ENCODE measurements at regions not wholly inside any gene's neighbourhood (a gene's known extent, or its start where the extent isn't known, plus 50 kb on each side); places are given as distances from the start of the nearest gene placed in this dataset.

DNA sequence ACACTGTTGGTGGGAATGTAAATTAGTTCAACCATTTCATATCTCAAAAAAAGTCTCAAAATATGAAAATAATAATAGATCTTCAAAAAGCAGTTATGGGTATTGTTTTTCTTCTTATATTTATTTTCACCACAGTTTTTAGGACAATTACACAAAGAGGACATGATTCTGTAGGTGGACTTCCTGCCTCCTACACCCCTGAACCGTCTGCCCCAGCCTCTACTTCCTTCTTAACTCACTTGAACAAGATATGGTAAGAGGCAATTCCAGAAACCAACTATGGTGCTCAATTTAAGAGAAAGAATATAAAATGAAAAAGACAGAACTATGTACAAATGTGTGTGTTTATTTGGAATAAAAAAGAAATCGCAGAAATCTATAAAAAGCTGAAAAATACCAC is 74.1 kb upstream of the MON1B start:
- no peak for DNase-seq
- peaks cover 5% of the 10 kb centered on the region for H3K4me1 Mint-ChIP-seq
- H3K4me3 Mint-ChIP-seq, result no peak overlapping the region
- H3K27me3 Mint-ChIP-seq (ENCODE audit: low read depth, poor library complexity), result no peaks in the 10 kb centered on the region
- H3K9me3 Mint-ChIP-seq, result no peaks in the 10 kb centered on the region
- H3K36me3 Mint-ChIP-seq (ENCODE audit: low read depth), result no peaks in the 10 kb centered on the region
- H3K27ac Mint-ChIP-seq, result no peak overlapping the region
- TF ChIP-seq, protein P1, sequence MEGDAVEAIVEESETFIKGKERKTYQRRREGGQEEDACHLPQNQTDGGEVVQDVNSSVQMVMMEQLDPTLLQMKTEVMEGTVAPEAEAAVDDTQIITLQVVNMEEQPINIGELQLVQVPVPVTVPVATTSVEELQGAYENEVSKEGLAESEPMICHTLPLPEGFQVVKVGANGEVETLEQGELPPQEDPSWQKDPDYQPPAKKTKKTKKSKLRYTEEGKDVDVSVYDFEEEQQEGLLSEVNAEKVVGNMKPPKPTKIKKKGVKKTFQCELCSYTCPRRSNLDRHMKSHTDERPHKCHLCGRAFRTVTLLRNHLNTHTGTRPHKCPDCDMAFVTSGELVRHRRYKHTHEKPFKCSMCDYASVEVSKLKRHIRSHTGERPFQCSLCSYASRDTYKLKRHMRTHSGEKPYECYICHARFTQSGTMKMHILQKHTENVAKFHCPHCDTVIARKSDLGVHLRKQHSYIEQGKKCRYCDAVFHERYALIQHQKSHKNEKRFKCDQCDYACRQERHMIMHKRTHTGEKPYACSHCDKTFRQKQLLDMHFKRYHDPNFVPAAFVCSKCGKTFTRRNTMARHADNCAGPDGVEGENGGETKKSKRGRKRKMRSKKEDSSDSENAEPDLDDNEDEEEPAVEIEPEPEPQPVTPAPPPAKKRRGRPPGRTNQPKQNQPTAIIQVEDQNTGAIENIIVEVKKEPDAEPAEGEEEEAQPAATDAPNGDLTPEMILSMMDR (IDR thresholded peaks at IDR 0.05), result no peak

DNA sequence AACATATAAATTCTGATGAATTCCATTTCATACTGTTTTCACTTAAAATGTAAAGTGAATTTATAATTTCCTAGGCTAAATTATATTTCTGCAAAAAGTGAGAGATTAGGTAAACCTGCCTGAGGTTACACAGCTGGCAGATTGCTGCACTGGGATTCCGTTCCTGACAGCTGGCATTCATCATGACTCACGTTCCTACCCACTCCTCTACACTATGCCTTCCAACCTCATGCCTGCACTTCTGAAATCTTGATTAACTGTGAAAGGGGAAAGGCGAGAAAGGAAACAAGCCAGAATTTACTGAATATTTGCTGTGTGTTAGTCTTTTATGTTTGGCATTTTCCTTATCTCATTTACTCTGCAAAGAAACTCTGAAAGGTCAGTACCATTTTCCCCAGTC is 73.3 kb upstream of the MON1B start:
- no peak overlapping the region for H3K27ac Mint-ChIP-seq
- no peak for DNase-seq
- peaks cover 5% of the 10 kb centered on the region for H3K4me1 Mint-ChIP-seq
- no peaks in the 10 kb centered on the region for H3K36me3 Mint-ChIP-seq (ENCODE audit: low read depth)
- peaks cover 4% of the 10 kb centered on the region for H3K9me3 Mint-ChIP-seq
- TF ChIP-seq, protein P1 (IDR thresholded peaks at IDR 0.05), result no peak
- no peak overlapping the region for H3K4me3 Mint-ChIP-seq
- H3K27me3 Mint-ChIP-seq (ENCODE audit: low read depth, poor library complexity), result no peaks in the 10 kb centered on the region

DNA sequence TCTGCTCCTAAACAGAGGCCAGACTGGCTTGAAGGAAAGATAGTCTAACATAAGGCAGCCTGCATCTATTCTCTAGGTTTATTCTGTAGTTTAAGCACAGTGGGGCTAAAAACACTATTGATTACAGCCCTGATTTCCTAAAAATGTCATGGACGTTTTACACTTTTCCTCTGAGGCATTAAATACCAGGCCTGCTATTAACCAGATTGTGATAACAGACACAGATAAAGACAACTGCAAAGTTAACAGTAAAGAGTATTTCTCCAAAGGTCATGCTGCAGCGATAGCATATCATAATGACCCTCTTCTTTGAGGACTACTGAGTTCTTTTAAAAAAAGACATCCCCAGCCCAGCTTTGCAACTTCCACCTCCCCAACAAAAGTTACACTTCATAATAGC is 59.6 kb upstream of the MON1B start:
- Mint-ChIP-seq H3K36me3 (ENCODE audit: low read depth) (no peaks in the 10 kb centered on the region), H3K9me3 (peaks cover 5% of the 10 kb centered on the region), H3K4me1 (no peaks in the 10 kb centered on the region), H3K27me3 (ENCODE audit: low read depth, poor library complexity) (no peaks in the 10 kb centered on the region), H3K4me3 (no peak overlapping the region), H3K27ac (no peak overlapping the region)
- DNase-seq, result no peak
- TF ChIP-seq, protein P1 (IDR thresholded peaks at IDR 0.05), result no peak

DNA sequence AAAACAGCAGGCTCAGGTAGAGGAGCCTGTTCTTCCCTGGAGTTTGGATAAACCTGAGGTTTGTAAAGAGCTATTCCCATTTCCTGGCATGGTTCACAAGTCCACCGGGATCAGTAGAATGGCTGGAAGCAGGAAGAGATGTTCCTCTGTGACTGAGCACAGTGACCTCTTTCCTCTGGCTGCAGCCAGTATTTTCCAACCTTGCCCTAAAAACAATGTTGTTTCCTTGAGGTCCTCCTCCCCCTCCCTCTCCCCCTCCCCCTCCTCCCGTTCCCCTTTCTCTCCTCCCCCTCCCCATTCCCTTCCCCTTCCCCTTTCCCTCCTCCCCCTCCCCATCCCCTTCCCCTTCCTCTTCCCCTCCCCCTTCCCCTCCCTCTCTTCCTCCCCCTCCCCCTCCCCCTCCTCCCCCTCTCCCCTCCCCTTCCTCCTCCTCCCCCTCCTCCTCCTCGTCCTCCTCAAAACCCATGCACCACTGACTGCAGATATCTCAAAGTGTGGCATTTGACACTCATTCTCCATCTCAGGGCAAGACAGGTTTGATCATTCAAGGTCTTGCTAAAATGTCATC is 58.9 kb upstream of the MON1B start:
- no peak for DNase-seq
- no peaks in the 10 kb centered on the region for H3K27me3 Mint-ChIP-seq (ENCODE audit: low read depth, poor library complexity)
- no peak overlapping the region for H3K27ac Mint-ChIP-seq
- no peaks in the 10 kb centered on the region for H3K36me3 Mint-ChIP-seq (ENCODE audit: low read depth)
- H3K4me1 Mint-ChIP-seq, result no peaks in the 10 kb centered on the region
- no peak overlapping the region for H3K4me3 Mint-ChIP-seq
- H3K9me3 Mint-ChIP-seq, result peaks cover 5% of the 10 kb centered on the region
- TF ChIP-seq, protein P1 (IDR thresholded peaks at IDR 0.05), result no peak

DNA sequence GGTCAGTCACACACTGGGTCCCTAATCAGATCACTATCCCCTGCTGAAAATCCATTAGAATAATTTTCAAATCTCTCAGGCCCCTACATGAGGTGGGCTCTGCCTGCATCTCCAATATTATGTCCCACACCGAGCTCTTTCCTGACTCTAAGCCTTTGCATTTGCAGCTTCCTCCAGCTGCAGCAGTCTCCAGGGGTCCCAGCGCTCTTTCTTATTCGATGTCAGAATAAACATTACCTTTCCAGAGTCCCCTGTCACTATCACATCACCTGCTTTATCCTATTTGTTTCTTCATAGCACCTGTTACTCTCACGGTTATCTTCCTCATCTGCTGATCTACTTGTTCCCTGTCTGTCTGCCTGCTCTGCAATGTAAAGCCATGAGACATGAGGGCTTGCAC is 57.3 kb upstream of the MON1B start:
- no peak overlapping the region for H3K27ac Mint-ChIP-seq
- H3K9me3 Mint-ChIP-seq, result no peaks in the 10 kb centered on the region
- H3K4me3 Mint-ChIP-seq, result no peak overlapping the region
- H3K27me3 Mint-ChIP-seq (ENCODE audit: low read depth, poor library complexity), result no peaks in the 10 kb centered on the region
- no peaks in the 10 kb centered on the region for H3K4me1 Mint-ChIP-seq
- H3K36me3 Mint-ChIP-seq (ENCODE audit: low read depth), result no peaks in the 10 kb centered on the region
- TF ChIP-seq, protein P1 (IDR thresholded peaks at IDR 0.05), result no peak
- no peak for DNase-seq

DNA sequence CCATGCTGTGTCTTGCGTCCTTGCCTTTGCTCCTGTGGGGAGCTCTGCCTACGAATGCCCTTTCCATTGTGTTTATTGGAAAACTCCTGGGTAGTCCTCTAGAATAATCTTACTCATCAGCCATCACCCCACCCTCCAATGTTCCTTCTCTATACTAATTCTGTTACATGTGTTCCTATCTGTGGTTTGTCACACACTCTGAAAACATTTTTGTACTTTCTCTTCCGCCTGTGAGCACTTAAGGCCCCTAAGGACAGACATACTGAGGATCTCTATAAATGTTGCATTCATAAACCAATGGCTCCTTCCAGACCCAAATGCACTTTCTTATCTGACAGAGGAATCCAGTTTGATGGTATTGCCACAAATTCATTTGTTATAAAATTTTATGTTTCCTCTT is 53.9 kb upstream of the MON1B start:
- no peak for DNase-seq
- Mint-ChIP-seq H3K9me3 (no peaks in the 10 kb centered on the region), H3K36me3 (ENCODE audit: low read depth) (no peaks in the 10 kb centered on the region), H3K4me1 (no peaks in the 10 kb centered on the region), H3K4me3 (no peak overlapping the region), H3K27ac (no peak overlapping the region), H3K27me3 (ENCODE audit: low read depth, poor library complexity) (peaks cover 4% of the 10 kb centered on the region)
- TF ChIP-seq, protein P1 (IDR thresholded peaks at IDR 0.05), result no peak
